ENCODE measurements at regions not wholly inside any gene's neighbourhood (a gene's known extent, or its start where the extent isn't known, plus 50 kb on each side); places are given as distances from the start of the nearest gene placed in this dataset.

DNA sequence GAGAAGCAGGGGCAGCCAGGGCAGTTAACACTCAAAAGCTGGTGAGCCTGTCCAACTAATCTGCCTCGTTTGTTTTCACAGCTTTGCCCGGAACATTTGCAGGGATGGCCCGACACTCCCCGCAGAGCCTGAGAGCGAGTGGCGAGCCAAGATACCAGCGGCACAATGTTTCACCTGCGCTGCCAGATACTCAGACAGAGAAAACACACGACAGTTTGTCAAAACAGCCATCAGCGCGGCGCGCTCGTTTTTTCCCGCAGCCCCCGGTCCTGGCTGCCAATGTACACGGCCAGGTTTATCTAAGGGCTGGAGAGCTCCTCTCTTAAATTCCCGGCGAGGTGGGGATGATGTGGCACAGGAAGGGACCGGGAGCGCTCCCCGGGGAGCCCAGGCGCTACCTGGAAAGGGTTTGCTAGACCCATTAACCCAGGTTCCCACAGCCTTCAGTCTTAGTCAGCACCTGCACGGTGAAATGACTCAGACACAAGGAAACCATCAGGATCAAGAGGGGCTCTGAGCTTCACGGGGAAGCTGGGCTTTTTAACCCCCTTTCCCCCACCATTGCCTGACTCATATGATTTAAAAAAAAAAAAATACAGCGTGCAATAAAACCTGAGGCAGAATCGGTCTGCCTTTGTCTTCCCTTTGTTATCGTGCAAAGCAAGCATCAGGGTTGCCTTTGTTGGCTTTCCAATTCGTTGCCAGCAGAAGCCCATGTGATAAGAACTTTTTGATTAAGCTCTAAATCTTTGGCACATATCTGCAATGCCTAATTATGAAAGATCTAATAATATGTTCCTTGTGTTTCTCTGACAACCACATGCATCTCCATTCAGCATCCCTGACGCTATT is 186.2 kb downstream of the EFNB2 start:
- DNase-seq: no peak

DNA sequence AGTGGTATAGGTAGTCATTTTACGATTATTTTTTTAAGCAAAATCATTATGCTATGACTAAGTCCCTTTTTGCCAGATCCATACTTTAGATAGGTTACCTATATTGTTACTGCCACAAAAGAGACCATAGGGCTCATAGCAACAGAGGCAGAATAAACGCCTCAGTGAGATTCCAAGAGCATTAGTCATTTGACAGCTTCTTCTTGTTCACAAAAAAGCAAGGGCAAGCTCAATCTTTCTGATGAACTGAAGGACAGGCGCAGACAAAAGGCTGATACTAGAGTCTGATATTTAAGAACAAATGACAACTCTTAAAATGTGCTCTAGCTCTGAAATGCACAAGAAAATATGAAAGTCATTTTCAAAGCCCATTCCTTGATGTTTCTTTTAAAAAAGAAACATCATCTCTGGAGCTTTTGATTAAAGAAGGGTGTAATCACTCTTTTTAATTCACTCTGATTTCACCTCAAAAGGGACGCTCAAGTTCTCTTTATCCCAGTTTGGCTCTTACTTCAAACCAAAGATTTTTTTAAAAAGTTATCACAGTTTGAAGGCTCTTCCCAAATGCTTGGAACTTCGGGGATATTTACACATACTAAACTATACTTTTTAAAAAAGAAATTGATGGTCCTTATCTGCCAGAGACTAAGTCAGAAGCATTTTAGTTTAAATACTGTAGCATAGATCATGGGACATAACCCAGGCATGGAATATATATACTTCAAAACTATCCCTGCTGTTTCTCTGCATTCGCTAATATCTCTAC is 187.2 kb downstream of the EFNB2 start:
- no peak for DNase-seq

DNA sequence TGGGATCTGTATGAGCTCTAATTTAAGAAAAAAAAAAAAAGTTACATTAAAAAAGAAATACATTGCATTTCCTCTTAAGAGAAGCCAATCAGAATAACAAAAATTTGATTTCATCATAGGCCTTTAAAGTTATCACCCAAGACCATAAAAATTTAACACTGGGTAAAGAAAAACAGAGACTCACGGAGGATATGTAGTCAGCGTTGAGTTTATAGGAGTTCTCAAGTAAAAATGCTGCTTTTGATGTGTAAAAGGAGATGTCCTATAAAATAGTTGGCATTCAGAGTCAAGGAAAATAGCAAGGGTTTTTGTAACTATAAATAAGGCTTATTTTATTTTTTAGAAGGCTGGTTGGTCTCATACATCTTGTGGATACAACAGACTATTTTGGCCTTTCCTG is 191.1 kb downstream of the EFNB2 start:
- DNase-seq: no peak

DNA sequence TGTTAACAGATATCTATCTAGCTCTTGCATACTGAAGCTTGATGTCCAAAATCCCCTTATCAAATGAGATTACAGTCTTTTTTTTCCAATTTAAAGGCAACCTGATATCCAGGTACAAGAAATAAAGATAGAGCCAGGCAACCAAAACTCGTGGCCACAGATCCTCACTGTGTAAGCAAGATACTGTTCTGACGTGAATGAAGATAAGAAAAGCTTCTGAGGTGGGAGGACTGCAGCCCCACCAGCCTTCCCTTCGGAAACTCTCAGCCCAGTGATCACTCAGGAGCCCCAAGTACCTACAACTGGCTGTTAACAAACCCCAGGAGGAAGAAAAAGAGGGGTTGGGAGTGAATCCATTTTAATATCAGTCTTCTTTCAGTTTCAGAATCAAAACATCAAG is 191.6 kb downstream of the EFNB2 start:
- no peak for DNase-seq

DNA sequence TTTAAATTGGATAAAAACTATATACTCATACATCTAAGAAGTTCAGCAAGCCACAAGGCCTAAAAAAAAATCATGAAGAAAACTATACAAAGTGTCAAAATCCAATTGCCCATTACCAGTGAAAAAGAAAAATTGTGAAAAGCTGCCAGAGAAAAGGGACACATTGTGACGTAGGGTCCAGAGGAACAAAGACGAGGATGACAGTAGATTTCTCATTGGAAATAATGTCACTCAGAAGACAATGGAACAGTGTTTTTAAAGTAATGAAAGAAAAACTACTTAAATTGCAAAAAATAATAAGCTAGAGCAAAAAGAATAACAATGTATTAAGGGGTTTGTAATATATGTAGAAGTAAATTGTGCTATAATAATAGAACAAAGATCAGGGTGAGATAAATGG is 195.2 kb downstream of the EFNB2 start:
- DNase-seq: no peak

DNA sequence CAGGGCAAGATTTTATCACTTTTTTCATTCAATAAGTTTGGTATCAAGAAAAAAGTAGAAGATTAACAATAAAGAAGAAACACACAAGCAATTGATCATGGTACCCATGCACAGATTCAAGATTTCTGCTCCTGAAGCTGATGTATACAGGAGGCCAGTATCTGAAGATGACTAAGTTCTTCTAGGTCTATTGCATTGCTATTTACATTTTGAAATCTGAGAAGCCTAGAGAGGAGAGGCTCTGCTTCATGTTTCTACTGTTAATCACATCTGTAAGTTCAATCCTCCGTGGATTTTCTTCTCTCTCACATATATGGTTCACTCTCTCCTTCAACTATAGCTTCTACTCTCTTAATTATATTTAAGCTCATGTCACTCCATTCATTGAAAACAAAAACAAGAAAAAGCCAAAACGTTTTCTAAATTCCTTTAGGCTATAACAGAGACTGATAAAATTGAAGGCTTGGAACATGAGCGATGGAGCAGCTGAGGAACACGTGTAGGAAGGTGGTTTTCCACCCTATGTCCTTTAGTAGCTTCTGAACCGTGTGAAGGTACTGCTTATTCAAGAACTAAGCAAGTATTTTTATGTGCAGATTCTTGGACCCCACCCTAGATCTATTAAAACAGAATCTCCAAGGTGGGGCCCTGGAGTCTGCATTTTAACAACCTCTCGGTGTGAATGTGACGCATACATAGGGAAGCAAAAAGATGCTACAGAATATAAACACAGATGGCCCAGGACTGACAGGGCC is 198.2 kb downstream of the EFNB2 start:
- no peak for DNase-seq

DNA sequence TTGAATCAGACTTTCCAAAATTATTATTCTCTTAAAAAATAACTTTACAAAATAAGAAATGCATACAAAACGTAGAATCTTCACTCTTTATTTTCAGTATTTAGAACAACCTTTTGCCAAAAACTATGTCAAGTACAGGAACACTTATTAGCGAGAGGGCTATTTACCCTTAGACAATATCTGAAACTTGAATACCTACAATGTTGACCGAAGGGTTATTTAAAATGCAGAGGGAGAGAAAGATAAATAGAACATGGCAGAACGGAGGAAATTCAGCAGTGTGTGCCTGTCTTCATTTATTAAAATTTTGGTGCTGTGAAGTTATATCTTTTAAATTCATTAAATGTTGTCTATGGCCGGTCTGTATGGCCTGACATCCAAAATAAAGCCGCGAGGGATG is 198.8 kb downstream of the EFNB2 start:
- DNase-seq: no peak

DNA sequence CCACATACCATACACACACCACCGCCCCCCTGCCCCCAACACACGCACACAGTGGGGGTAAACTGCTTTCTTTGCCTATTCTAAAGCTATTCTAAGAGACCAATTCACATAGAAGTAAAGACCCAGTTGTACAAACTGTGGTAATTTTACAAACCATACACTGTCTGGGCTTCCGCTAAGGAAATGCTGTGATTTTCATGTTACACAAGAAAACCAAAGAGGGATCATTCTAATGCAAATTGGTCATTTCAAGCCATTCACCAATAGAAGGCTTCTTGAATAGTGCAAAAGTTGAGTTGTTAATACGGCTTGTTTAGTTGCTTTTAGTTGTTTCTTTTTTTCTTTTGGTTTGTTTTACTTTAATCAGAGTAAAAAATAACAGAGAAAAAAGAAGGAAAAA is 202.8 kb downstream of the EFNB2 start:
- DNase-seq: no peak

DNA sequence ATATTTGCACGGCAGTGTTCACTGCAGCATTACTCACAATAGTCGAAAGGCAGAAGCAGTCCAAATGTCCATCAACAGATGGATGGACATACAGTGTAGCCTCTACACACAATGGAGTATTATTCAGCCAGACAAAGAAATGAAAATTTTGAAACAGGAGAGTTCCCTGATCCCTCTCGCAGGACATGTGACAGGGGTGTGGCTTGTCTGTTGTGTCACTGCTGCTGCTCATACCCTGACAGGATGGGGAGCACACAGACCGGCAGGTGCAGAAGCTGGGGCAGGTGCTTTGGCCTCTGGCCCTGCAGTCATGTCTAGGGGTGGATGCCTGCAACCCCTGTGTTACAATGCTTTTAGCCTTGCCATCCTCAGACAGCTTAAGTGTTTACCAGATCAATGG is 204.3 kb downstream of the EFNB2 start:
- no peak for DNase-seq

DNA sequence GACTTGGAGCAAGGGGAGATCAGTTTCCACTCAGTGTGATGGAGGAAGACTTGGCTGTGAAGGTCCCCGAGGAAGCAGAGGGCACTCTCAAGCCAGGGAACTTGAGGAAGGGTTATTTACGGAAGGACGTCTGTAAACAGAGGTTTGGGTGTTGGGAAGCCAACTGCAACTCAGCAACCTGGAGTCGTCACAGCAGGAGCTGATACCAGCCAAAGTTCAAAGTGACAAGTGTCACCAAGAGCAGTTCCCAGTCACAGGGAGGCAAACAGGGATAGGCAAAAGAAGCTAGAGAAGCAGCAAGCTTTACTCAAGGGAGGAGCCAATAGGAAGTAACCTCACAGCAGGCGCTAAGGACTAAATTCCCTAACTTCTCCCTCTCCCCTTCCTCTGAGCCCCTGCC is 205.5 kb downstream of the EFNB2 start:
- no peak for DNase-seq

DNA sequence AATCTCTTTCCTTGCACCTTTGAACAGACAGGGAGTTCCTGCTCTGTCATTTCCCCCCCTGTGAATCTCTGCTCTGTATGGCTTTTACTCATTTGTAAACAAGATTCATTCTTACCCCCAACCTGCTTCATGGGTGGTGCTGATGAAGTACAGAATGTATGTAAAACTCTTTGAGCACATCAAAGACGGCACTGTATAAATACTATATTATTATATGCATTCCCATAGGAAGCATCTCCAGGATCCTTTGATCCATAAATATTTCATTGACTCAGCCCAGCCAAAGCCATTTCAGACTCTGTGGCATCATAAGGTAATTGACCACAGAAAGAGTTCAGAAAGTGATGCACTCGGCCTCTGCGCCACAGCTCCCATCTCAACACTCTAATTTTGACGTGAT is 208.7 kb downstream of the EFNB2 start:
- no peak for DNase-seq

DNA sequence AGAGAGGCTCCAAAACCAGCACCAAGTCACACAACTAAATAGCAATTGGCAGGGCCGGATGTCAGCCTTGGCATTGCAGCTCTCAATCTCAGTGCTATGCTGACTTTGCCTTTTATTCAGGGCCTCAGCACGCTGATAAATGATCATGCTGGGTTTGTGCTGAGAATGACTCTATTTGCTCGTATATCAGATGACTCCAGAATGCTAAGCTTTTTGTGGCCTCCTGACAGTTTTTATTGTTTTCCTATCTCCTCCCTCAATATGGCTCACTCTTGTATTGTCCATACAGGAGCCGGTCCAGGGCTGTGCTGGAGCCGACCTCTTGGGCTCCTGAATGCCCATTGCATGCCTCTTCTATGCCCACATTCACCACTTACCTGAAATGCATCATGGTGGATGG is 211.0 kb downstream of the EFNB2 start:
- no peak for DNase-seq

DNA sequence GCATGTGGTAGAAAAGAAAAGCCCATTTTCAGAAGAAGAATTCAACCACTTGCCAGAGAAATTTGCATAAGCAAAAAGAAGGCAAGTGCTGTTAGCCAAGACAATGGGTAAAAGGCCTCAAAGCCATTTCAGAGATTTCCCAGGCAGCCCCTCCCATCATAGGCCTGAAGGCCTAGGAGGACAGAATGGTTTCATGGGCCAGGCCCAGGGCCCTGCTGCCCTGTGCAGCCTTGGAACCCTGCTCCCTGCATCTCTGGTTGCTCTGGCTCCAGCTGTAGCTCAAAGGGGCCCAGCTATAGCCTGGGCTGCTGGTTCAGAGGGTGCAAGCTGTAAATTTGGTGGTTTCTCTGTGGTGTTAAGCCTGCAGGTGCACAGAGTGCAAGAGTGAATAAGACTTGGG is 212.8 kb downstream of the EFNB2 start:
- DNase-seq: no peak

DNA sequence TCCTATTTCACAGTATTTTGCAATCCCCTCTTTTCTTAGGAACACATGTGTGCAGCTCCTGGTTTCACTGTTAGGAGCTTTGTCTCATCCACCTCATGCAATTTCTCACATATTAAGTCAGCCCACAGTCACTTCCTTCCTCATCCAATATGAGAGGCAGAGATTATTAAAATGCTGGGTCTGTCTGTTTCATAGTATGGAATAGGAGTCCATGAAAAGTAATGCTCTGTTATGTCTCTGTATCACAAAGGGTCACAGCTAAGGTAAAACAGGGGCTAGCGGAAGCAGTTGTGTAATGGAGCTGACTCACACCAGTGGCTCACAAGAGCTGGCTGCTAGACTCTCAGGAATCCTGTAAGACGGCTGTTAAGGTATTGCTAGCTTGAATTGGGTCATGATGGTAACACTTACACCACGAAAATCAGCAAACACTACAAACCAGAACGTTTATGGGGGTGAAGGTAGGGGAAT is 216.5 kb downstream of the EFNB2 start:
- DNase-seq: no peak

DNA sequence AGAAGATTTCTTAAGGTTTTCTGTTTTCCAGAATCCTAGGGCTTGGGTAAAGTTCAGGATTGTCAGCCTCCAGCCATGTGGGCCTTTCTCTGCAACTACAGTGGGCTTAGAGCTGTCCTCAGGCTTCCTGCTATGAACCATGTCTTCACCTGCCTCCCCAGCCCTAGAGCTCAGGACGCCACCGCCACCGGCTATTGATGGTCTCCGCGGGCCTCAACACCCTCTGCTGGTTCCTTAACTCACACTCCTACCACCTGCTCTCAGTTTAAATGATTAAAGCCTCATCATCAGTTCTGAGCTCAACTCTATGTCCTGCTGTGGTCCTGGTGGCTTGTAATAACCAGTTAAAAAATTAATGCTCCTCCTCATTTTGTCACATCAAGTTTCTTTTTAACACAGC is 221.0 kb downstream of the EFNB2 start:
- DNase-seq: no peak

DNA sequence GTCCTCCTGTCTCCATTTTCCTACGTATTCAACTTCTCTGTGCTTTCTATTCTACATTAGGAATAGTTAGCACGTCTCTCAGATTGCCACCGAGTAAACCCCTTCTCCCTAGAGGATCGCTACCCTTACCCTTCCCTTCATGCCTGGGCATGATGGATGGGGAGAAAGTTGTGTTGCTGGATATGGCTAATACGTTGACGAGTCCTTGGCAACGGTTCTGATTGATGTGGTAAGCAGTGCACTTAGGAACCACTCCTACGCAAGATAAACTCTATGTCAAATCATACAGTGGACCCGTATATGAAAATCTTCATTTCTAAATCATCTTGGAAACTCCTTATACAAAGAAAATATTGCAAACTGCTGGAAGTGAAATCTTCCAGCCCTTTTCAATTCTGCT is 224.5 kb downstream of the EFNB2 start:
- no peak for DNase-seq

DNA sequence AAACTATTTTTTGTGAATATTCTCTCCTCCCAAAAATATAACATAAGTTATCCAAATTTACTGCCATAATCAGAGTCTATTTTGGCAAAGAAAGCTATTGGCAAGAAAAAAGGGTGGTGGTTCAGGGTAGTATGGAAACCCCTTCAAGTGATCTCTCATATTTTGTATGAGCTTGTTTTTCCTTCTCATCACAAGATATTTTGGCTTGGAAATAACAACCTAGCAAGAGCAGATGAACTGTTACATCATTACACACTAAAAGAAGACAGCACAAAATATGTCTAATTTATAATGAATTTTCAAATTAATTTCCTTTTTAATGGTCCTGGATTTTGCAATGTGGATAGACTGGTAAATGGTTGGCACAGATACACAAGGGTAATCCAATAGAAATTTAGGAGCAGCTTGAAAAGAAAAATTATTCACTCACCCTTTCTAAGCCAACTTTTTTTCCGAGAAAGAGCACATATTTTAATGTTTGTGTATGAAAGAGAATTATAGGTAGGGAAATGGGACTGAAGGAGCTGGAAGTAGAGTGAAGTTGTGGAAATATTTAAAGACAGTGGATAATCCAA is 225.1 kb downstream of the EFNB2 start:
- DNase-seq: no peak

DNA sequence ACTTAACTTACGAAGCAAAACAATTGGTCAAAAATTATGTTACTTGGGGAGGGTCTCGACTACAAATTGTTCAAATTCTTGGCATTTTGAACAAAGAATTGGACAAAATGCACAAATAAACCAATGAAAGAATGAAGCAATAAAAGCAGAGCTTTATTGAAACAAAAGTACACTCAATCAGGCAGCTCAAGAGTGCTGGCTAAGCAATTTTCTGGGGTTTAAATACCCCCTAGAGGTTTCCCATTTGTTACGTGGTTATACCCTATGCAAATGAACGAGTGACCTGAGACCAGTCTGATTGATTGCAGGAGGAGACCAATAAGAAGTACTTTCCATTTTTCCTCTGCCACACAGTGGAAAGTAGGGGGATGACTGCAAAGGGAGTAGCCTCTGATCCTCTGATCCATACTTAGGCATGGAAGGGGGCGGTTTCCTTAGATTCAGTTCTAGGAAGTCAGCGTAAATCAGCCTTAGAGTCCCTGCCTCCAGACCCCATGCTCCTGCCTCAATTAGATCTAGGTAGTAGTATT is 228.6 kb downstream of the EFNB2 start:
- DNase-seq: no peak

DNA sequence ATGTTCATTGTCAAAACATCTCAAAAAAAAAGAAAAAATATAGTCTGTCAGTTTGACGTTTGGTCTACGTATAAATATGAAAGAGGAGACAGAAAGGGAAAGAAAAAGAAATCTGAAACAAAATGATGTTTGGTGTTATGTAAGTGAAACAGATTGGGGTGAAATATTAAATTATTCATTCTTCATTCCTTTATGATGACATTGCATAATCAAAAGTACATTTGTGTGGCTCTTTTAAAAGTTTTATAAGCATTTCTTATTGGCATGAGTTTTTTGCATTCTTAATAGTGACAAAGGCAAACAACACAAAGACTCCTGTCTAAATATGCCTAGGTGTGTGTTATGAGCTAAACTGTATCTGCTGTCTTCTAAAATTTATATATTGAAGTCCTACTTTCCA is 232.6 kb downstream of the EFNB2 start:
- no peak for DNase-seq

DNA sequence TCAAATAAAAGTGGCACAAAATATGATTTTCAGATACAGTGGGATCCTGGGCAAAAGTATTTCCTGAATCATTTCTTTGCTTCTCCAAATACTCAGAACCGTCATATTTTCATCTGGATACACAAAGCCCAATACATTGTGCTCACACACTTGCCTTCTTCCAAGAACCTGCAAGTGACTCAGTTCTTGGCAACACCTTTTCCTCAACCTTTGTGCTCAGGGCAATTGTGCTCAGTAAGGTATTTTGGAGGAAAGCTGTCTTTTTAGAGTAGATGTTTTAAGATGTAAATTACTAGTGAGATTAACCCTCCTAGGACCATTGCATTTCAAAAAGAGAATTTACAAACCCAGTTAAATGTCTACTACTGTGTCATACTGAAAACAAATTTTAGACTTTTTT is 233.5 kb downstream of the EFNB2 start:
- no peak for DNase-seq

DNA sequence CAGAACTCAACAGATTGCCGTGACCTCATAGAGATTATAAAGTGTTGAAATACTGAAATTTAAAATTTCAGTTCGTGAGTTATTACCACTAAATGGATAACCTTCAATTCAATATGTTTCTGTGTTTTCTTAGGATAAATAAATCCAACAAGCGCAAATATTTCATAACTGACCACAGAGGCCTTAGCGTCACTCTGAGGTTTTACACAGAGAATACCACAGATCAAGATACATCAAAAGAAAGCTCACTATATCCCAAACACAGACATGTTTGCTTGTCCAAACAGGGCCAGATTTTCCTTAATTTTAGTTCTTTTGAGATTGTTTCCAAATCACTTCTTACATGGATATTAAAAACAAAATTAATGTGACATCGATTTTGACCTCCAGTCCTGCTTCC is 235.8 kb downstream of the EFNB2 start:
- DNase-seq: no peak

DNA sequence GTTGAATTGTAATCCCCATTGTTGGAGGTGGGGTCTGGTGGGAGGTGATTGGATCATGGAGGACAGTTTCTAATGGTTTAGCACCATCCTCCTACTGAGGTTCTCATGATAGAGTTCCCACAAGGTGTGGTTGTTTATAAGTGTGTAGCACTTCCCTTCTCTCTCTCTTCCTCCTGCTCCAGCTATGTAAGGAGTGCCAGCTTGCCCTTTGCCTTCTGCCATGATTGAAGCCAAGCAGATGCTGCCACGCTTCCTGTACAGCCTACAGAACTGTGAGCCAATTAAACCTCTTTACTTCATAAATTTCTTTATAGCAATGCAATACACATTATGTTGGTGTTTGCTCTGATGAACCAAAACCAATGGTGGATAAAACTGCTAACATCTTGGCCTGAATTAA is 238.2 kb downstream of the EFNB2 start:
- DNase-seq: no peak

DNA sequence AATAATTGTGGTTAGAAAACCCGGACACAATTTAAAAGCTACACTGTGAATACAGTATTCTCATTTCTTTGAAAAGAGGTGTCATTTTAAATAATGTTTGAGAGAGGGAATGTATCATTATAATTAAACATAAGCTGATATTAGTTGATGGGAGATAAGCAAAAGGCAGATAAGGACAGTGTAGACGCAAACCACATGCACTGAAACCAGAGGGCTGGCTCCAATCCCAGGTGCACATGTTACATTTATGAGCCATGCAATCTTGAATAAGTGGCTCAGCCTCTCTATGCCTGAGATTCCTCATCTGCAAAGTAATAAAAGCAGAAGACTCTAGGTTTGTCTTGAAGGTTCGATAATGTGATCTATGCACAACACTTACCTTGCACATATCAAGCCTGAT is 238.7 kb downstream of the EFNB2 start:
- DNase-seq: no peak
